ENCODE measurements at regions not wholly inside any gene's neighbourhood (a gene's known extent, or its start where the extent isn't known, plus 50 kb on each side); places are given as distances from the start of the nearest gene placed in this dataset.

DNA sequence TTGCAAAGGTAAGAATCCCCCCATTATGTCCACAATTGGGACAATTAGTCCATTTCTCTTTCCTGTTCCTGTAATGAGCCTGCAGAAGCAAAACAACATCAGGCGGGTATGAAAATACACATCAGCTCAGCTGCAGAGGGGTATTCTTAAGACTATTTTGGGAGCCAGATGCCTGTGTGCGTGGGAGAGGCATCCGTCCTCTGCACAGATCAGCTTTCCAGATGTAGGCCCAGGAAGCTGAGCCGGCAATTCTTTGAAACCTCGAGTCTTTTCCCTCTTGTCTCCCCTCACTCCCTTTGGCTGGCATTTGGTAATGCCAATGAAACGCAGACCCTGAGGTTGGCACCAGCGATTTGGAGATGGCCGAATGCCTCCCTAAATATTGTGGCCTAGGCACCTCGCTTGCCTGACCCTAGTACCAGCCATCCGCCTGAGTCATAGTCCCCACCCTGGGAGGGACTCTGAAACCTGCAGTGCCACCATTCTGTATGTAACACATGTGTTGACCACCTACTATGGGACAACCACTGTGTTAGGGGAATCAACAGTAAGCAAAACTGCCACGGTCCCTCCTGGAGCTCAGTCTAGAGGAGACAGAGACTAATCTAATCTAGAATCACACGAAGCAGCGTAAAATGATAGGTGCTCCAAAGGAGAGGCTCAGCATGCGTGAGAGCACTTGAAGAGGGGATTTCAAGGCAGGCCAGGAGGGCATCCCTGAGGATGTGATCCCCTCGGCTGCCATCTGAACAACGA, 603.0 kb downstream of the MATN1 start:
- TF ChIP-seq GATA2 (IDR thresholded peaks at IDR 0.05; ENCODE audit: low read depth, low read length) (no peak), GATA3 (IDR thresholded peaks at IDR 0.05; ENCODE audit: low read depth, low read length) (no peak)

DNA sequence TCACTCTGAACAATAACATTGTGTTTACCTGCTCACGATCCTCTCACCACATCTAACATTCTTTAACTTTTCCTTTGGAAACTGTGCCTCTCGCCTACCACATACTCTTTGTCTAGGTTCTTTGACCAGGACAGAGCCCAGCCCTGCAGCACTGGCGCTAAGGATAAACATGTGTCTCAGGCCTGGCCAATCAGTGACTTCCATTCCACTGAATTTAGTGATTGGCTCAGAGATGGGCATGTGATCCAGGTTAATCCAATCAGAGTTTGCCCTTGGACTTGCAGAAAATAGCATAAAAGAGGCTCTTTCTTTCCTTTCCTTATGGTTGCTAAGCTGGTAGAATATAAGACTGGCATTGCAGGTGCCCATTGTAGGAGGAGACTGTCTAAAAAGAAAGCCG, 605.7 kb downstream of the MATN1 start:
- TF ChIP-seq GATA2 (IDR thresholded peaks at IDR 0.05; ENCODE audit: low read depth, low read length) (no peak), GATA3 (IDR thresholded peaks at IDR 0.05; ENCODE audit: low read depth, low read length) (no peak)

DNA sequence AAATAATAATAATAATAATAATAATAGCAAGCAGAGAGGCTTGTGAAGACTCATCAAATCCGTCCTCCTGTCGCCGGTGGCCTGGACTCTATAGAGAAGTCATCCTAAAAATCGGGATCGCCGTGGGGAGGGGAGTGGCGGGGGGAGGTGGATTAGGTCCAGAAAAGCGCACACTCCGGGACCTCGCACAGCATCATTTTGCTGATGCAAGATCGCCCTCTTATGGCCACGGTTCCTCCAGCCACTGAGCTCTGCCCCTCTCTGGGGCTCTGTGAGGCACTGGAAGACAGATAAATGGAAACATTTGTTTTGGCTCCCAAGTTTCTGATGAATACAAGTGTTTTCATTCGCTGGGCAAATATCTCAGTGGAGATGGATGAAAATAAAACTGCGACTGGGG, 612.0 kb downstream of the MATN1 start:
- no peak for TF ChIP-seq GATA3 (IDR thresholded peaks at IDR 0.05; ENCODE audit: low read depth, low read length)
- no peak for TF ChIP-seq GATA2 (IDR thresholded peaks at IDR 0.05; ENCODE audit: low read depth, low read length)

DNA sequence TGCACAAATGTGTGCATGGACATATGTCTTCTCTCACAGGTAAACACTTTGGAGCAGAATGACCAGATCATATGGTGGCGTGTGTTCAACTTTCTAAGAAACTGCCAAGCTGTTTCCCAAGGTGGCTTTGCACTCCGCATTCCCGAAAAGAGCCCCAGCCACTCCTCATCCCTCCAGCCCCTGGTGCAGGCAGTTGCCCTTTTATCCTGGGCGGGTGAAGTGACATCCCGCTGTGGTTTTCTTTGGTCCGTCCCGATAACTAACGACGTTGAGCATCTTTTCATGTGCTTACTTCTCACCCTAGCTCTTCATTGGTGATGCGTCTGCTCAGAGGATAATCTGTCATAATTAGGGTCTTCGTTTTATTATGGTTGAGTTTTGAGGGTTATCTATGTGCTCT, 612.5 kb downstream of the MATN1 start:
- TF ChIP-seq GATA3 (IDR thresholded peaks at IDR 0.05; ENCODE audit: low read depth, low read length), result no peak
- TF ChIP-seq GATA2 (IDR thresholded peaks at IDR 0.05; ENCODE audit: low read depth, low read length), result no peak

GRCh38 chr1:30109853-30110252, 613.5 kb downstream of the MATN1 start:
- TF ChIP-seq GATA2 (IDR thresholded peaks at IDR 0.05; ENCODE audit: low read depth, low read length) (no peak), GATA3 (IDR thresholded peaks at IDR 0.05; ENCODE audit: low read depth, low read length) (no peak)

DNA sequence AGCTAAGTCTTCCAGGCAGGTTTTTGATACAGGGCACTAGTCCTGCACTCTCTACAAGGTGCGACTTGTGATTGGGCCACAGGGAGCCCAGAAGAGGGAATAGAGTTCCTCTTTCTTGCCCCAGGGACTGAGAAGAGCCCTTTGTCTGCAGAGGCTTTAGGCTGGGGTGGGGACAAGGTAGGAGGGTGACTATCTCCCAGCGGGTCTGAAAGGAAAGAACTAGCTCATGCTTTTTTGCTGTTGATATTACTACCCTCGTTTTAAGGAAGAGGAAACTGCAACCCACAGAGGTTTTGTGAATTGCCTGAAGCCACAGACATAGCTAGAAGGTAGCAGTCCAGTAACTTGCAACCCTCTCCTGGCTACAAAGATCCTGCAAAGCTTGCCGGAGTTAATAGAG, 615.2 kb downstream of the MATN1 start:
- TF ChIP-seq GATA2 (IDR thresholded peaks at IDR 0.05; ENCODE audit: low read depth, low read length) (no peak), GATA3 (IDR thresholded peaks at IDR 0.05; ENCODE audit: low read depth, low read length) (no peak)

DNA sequence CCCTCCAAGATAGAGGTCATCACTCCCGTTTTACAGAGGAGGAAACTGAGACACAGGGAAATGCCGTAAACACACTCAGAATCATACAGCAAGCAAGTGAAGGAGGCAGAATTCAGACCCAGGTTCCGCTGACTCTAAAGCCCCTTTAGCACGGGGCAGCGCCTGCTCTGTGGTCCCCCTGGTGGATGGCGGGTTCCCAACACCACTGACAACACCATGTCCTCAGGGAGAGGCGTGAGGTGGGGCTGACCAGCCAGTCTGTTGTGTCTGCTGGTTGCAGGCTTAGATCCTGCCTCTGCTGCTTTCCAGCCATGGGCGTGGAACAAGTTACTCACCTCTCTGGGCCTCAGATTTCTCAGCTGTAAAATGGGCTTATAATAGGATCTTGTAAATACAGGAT, 617.3 kb downstream of the MATN1 start:
- TF ChIP-seq GATA2 (IDR thresholded peaks at IDR 0.05; ENCODE audit: low read depth, low read length) (no peak), GATA3 (IDR thresholded peaks at IDR 0.05; ENCODE audit: low read depth, low read length) (no peak)

GRCh38 chr1:30104551-30104950, 618.8 kb downstream of the MATN1 start:
- TF ChIP-seq GATA3 (IDR thresholded peaks at IDR 0.05; ENCODE audit: low read depth, low read length), result no peak
- TF ChIP-seq GATA2 (IDR thresholded peaks at IDR 0.05; ENCODE audit: low read depth, low read length), result no peak

GRCh38 chr1:30103708-30104411, 619.5 kb downstream of the MATN1 start:
- TF ChIP-seq GATA3 (IDR thresholded peaks at IDR 0.05; ENCODE audit: low read depth, low read length) (no peak), GATA2 (IDR thresholded peaks at IDR 0.05; ENCODE audit: low read depth, low read length) (no peak)

- TF ChIP-seq GATA2 (IDR thresholded peaks at IDR 0.05; ENCODE audit: low read depth, low read length), result no peak
- TF ChIP-seq GATA3 (IDR thresholded peaks at IDR 0.05; ENCODE audit: low read depth, low read length), result no peak
Observed at GRCh38 chr1:30102605-30103004, 620.8 kb downstream of the MATN1 start.

- no peak for TF ChIP-seq GATA2 (IDR thresholded peaks at IDR 0.05; ENCODE audit: low read depth, low read length)
- no peak for TF ChIP-seq GATA3 (IDR thresholded peaks at IDR 0.05; ENCODE audit: low read depth, low read length)
Observed at GRCh38 chr1:30101487-30102227, 621.7 kb downstream of the MATN1 start.

GRCh38 chr1:30101016-30101415, 622.4 kb downstream of the MATN1 start:
- TF ChIP-seq GATA2 (IDR thresholded peaks at IDR 0.05; ENCODE audit: low read depth, low read length), result no peak

- no peak for TF ChIP-seq GATA2 (IDR thresholded peaks at IDR 0.05; ENCODE audit: low read depth, low read length)
- no peak for TF ChIP-seq GATA3 (IDR thresholded peaks at IDR 0.05; ENCODE audit: low read depth, low read length)
Observed at GRCh38 chr1:30100524-30100862, 622.9 kb downstream of the MATN1 start.

DNA sequence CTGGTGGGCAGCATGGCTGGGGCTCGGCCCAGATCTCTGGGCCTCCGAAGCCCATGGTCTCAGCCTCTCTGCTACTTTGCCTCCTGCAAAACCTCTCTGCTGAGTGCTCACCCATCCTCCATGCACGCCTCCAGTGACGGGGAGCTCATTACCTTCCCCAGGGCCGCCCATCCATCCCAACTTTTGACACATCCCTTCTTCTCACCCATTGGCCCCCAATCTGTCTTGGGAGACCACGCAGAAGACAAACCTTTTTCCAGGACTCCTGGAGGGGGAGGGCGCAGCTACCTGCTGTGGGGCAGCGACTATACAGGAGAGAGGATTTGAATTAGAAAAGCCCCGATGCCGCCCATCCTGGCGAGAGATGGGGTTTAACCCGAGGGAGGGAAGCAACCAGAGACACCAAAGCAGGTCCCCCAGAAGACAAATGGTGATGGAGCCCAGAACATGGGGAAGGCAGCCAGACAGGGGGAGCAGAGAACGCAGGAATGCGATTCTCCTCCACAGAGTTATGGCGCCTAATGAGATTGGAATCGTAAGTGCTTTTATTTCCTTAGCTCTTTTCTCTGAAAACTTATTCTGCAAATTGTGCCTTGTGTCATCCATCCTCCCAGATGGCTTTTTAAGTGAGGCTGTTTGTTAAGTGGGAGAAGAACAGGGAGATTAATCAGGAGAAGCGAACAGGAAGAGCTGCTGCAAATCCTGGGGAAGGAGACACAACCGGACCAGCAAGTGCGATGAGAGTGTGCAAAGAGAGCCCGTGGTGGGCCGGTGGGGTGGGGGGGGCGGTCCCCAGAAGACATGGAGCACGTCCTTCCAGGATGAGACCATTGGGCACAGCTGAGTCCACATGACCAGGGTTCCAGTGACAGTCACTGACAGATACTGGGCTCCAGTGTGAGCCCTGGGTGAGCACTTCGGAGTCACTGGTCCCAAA, 623.5 kb downstream of the MATN1 start:
- TF ChIP-seq GATA2 (IDR thresholded peaks at IDR 0.05; ENCODE audit: low read depth, low read length) (no peak), GATA3 (IDR thresholded peaks at IDR 0.05; ENCODE audit: low read depth, low read length) (no peak)

Measured in SH-SY5Y (cell line).